ENCODE measurements at regions not wholly inside any gene's neighbourhood (a gene's known extent, or its start where the extent isn't known, plus 50 kb on each side); places are given as distances from the start of the nearest gene placed in this dataset.

GRCh38 chrX:137178392-137178791 is 144.6 kb upstream of the GPR101 start:
- TF ChIP-seq CTCF (IDR thresholded peaks at IDR 0.05; ENCODE audit: insufficient read depth, low read depth, low read length) (no peak), EZH2 (IDR thresholded peaks at IDR 0.05; ENCODE audit: insufficient read depth, low read length) (no peak)
